ENCODE measurements at regions not wholly inside any gene's neighbourhood (a gene's known extent, or its start where the extent isn't known, plus 50 kb on each side); places are given as distances from the start of the nearest gene placed in this dataset.

DNA sequence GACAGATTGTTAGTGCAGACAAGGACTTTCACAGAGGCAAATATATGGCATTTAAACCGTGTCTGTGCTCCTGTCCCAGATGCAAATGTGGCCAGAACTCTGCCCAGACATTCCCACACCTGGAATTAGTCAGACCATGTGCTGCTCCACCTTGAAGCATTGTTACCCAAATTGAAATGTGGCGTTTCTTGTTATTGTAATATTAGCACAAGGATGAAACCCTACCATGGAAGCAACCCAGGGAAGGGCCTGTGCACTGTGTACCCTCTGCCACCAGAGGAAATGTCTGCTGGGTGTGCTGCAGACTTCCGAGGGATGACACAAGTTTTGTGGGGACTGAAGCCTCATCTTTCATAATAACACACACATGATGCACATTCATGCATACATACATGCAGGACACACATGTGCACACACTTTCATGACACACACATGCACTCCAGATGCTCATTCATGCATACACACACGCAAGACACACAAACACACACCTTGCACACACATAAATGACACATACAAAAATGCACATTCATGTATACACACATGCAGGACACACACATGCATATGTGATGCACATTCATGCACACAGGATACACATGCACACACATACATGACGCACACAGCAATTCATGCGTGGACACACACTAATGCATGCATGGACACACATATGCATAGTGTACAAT, 133.2 kb upstream of the SNTG2 start:
- Histone ChIP-seq H3K27me3 (peaks cover 0 to 3% (median 0%) of the 10 kb centered on the region in 3 donors), H3K4me1 (no peaks in the 10 kb centered on the region), H3K4me3 (no peak overlapping the region), H3K27ac (no peak overlapping the region), H3K36me3 (no peaks in the 10 kb centered on the region), H3K9me3 (no peaks in the 10 kb centered on the region)
- intact Hi-C loops (cut with DNase I; ENCODE audit: low total_unique reads) = no loop called here
- TF ChIP-seq EP300 (IDR thresholded peaks at IDR 0.05) = no peak
- TF ChIP-seq POLR2AphosphoS5 (IDR thresholded peaks at IDR 0.05) = no peak
- TF ChIP-seq, protein P1, sequence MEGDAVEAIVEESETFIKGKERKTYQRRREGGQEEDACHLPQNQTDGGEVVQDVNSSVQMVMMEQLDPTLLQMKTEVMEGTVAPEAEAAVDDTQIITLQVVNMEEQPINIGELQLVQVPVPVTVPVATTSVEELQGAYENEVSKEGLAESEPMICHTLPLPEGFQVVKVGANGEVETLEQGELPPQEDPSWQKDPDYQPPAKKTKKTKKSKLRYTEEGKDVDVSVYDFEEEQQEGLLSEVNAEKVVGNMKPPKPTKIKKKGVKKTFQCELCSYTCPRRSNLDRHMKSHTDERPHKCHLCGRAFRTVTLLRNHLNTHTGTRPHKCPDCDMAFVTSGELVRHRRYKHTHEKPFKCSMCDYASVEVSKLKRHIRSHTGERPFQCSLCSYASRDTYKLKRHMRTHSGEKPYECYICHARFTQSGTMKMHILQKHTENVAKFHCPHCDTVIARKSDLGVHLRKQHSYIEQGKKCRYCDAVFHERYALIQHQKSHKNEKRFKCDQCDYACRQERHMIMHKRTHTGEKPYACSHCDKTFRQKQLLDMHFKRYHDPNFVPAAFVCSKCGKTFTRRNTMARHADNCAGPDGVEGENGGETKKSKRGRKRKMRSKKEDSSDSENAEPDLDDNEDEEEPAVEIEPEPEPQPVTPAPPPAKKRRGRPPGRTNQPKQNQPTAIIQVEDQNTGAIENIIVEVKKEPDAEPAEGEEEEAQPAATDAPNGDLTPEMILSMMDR (IDR thresholded peaks at IDR 0.05) = no peak
- no peak for TF ChIP-seq POLR2A (IDR thresholded peaks at IDR 0.05)
- 77 to 88% (median 83%) methylated on average over 6 of the region's 6 CpGs for WGBS, 5 donors
- no peak for DNase-seq

DNA sequence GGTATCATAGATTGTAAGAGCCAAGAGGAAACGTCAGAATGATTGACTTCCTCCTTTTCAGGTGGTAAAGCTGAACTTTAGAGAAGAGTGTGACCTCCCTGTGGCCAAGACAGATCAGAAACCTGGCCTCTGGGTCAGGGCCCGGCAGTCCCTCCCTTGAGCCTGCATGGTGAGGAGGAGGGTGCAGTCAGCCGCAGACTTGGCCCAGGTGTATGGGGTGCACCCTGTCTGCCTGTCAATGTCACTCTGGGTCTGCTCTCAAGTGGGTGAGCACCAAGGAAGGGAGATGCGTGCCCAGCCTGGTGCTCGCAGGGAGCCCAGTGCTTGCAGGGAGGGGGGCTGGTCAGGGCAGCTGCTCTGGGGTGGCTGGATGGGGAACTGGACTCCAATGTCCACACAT, 134.4 kb upstream of the SNTG2 start:
- Histone ChIP-seq H3K4me3 (no peak overlapping the region), H3K27ac (no peak overlapping the region), H3K36me3 (no peaks in the 10 kb centered on the region), H3K9me3 (no peaks in the 10 kb centered on the region), H3K4me1 (no peaks in the 10 kb centered on the region), H3K27me3 (peaks cover 0 to 3% (median 0%) of the 10 kb centered on the region in 3 donors)
- intact Hi-C loops (cut with DNase I; ENCODE audit: low total_unique reads) = no loop called here
- no peak for DNase-seq
- WGBS, 5 donors = 74 to 90% (median 88%) methylated on average over 5 of the region's 5 CpGs
- TF ChIP-seq, protein P1 (IDR thresholded peaks at IDR 0.05) = no peak
- no peak for TF ChIP-seq POLR2A (IDR thresholded peaks at IDR 0.05)
- no peak for TF ChIP-seq EP300 (IDR thresholded peaks at IDR 0.05)
- no peak for TF ChIP-seq POLR2AphosphoS5 (IDR thresholded peaks at IDR 0.05)

DNA sequence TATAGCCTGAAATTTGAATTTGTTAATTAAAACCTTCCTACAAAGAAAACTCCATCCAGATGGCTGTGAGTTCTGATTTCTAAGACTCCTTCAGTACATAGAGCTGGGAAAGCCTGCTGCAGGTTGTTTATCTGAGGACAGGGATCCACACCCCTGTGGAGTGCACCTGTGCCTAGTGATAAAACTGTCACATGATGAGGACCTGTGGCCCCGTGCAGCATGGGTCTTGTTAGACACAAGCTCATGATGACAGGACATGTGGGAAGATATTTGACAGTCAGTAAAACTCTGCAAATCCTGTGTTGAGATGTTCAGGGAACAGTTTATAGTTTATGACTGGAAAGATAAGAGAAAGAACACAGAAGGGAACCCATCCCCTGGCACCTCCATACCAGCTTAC, 133.2 kb upstream of the TMEM18 start:
- 18 to 53% (median 23%) methylated on average over 1 of the region's 1 CpG for WGBS, 5 donors
- H3K4me1 ChIP-seq = no peaks in the 10 kb centered on the region
- no peaks in the 10 kb centered on the region for H3K9me3 ChIP-seq
- no peak overlapping the region for H3K27ac ChIP-seq
- no peak for TF ChIP-seq POLR2A (IDR thresholded peaks at IDR 0.05)
- no peak for TF ChIP-seq POLR2AphosphoS5 (IDR thresholded peaks at IDR 0.05)
- no peak for TF ChIP-seq EP300 (IDR thresholded peaks at IDR 0.05)
- TF ChIP-seq, protein P1 (IDR thresholded peaks at IDR 0.05) = no peak
- intact Hi-C loops (cut with DNase I; ENCODE audit: low total_unique reads) = no loop called here
- H3K4me3 ChIP-seq = no peak overlapping the region
- no peaks in the 10 kb centered on the region for H3K36me3 ChIP-seq
- no peaks in the 10 kb centered on the region for H3K27me3 ChIP-seq
- no peak for DNase-seq

DNA sequence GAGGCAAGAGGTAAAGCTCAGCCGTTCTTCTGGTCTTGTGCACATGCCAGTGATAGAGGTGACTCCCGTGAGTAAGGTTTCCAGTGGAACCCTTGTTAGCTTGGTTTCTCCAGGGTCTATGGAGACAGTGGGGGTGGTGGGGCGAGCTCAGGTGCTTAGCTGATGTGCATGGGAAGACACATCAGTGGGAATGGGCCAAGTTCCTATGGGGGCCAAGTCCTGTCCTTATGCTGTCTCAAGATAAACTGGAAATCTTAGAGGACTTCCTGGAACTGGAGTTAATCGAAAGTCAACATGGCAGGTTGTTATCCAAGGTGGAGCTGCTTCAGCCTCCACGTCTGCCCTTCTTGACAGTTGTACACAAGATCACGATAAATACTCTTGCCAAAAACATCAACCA, 130.1 kb upstream of the TMEM18 start:
- no peaks in the 10 kb centered on the region for H3K27me3 ChIP-seq
- H3K4me3 ChIP-seq = no peak overlapping the region
- intact Hi-C loops (cut with DNase I; ENCODE audit: low total_unique reads) = no loop called here
- TF ChIP-seq POLR2A (IDR thresholded peaks at IDR 0.05) (no peak), EP300 (IDR thresholded peaks at IDR 0.05) (no peak), POLR2AphosphoS5 (IDR thresholded peaks at IDR 0.05) (no peak)
- TF ChIP-seq, protein P1 (IDR thresholded peaks at IDR 0.05) = no peak
- H3K9me3 ChIP-seq = no peaks in the 10 kb centered on the region
- no peak for DNase-seq
- no peaks in the 10 kb centered on the region for H3K4me1 ChIP-seq
- no peaks in the 10 kb centered on the region for H3K36me3 ChIP-seq
- H3K27ac ChIP-seq = no peak overlapping the region
- WGBS, 5 donors = 76 to 83% (median 79%) methylated on average over 6 of the region's 6 CpGs

All from stomach (tissue), 8 donors.